Lung (tissue), 11 donors: ENCODE measurements at regions not wholly inside any gene's neighbourhood (a gene's known extent, or its start where the extent isn't known, plus 50 kb on each side); places are given as distances from the start of the nearest gene placed in this dataset.

Experiments
- ATAC-seq: fragments of 200-7000 bp; cut with Tn5 transposase; one replicate; pipeline ENCODE4 v1.9.1; 2020; ENCODE audit warnings: moderate number of reproducible peaks; ENCODE audit not compliant: insufficient read depth, low FRiP score
- DNase-seq, 3 donors: peaks; one replicate each; pipeline ENCODE4 v3.0.0-alpha.2; 2013 to 2017
- H3K27ac ChIP-seq, 2 donors: one replicate each; pipeline ENCODE4 v1.5.1; 2013; ENCODE audit warnings: mild to moderate bottlenecking in 2 of 2, moderate library complexity in 2 of 2, control low read depth in 1 of 2, inconsistent platforms in 1 of 2, low read depth in 1 of 2, low read length in 1 of 2
- H3K27me3 ChIP-seq, 3 donors: one replicate each; pipeline ENCODE4 v1.5.1; 2013; ENCODE audit warnings: low read length in 2 of 3; ENCODE audit not compliant: control insufficient read depth in 3 of 3, insufficient read depth in 3 of 3
- H3K36me3 ChIP-seq, 4 donors: one replicate each; pipeline ENCODE4 v1.5.1; 2013; ENCODE audit warnings: low read length in 4 of 4, mild to moderate bottlenecking in 1 of 4, moderate library complexity in 1 of 4; ENCODE audit not compliant: control insufficient read depth in 4 of 4, insufficient read depth in 4 of 4
- H3K4me1 ChIP-seq, 5 donors: one replicate each; pipeline ENCODE4 v1.5.1; 2013; ENCODE audit warnings: low read length in 5 of 5, mild to moderate bottlenecking in 2 of 5, moderate library complexity in 1 of 5; ENCODE audit not compliant: control insufficient read depth in 5 of 5, insufficient read depth in 5 of 5
- H3K4me3 ChIP-seq: one replicate; pipeline ENCODE4 v1.5.1; 2013; ENCODE audit warnings: mild to moderate bottlenecking, control low read depth, moderate library complexity
- H3K9ac ChIP-seq, 2 donors: one replicate each; pipeline ENCODE4 v1.5.1; 2013; ENCODE audit warnings: low read length in 2 of 2, control low read depth in 1 of 2; ENCODE audit not compliant: insufficient read depth in 1 of 2
- H3K9me3 ChIP-seq, 4 donors: one replicate each; pipeline ENCODE4 v1.5.1; 2013; ENCODE audit warnings: low read length in 3 of 4, mild to moderate bottlenecking in 1 of 4, moderate library complexity in 1 of 4; ENCODE audit not compliant: control insufficient read depth in 4 of 4, insufficient read depth in 3 of 4
- WGBS, 2 donors: extraction: QIAGEN DNeasy Blood & Tissue Kit; methylation state at CpG; one replicate each; pipeline ENCODE4 v1.1.7; 2013; 5-methylcytosine and 5-hydroxymethylcytosine counted together
- TF ChIP-seq, protein P1 (sequence below): IDR thresholded peaks from 2 replicates; pipeline ENCODE4 v1.5.1; 2012; ENCODE audit warnings: mild to moderate bottlenecking; ENCODE audit errors: control extremely low read depth, extremely low read depth
- donor health status: control.
- donor health status: control.
- donor health status: Bipolar disorder and iron deficiency.
- donor health status: healthy.
- donor health status: DM: yes; HTN: yes; CAD: no.

DNA sequence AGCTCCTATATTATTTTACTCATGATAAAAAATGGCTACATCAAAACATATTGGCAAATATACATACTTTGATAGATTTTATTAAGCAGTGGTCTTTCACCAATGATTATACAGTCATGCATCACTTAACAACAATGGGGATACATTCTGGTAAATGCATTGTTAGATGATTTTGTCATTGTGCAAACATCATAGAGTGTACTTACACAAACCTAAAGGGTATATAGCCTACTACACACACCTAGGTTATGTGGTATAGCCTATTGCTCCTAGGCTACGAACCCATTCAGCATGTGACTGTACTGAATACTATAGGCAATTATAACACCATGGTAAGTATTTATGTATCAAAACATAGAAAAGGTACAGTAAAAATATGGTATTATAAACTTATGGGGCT lies 98.9 kb upstream of the IL6 start:
- no peak for DNase-seq
- H3K36me3 ChIP-seq: no peaks in the 10 kb centered on the region
- no peaks in the 10 kb centered on the region for H3K9me3 ChIP-seq
- H3K27me3 ChIP-seq: no peaks in the 10 kb centered on the region
- peaks cover 0 to 9% (median 1%) of the 10 kb centered on the region in 5 donors for H3K4me1 ChIP-seq
- H3K4me3 ChIP-seq: no peak overlapping the region
- ATAC-seq: no peak
- WGBS, 2 donors: 94 to 97% methylated on average over 1 of the region's 1 CpG
- no peak overlapping the region for H3K27ac ChIP-seq
- TF ChIP-seq, protein P1, sequence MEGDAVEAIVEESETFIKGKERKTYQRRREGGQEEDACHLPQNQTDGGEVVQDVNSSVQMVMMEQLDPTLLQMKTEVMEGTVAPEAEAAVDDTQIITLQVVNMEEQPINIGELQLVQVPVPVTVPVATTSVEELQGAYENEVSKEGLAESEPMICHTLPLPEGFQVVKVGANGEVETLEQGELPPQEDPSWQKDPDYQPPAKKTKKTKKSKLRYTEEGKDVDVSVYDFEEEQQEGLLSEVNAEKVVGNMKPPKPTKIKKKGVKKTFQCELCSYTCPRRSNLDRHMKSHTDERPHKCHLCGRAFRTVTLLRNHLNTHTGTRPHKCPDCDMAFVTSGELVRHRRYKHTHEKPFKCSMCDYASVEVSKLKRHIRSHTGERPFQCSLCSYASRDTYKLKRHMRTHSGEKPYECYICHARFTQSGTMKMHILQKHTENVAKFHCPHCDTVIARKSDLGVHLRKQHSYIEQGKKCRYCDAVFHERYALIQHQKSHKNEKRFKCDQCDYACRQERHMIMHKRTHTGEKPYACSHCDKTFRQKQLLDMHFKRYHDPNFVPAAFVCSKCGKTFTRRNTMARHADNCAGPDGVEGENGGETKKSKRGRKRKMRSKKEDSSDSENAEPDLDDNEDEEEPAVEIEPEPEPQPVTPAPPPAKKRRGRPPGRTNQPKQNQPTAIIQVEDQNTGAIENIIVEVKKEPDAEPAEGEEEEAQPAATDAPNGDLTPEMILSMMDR: no peak
- no peak overlapping the region for H3K9ac ChIP-seq

DNA sequence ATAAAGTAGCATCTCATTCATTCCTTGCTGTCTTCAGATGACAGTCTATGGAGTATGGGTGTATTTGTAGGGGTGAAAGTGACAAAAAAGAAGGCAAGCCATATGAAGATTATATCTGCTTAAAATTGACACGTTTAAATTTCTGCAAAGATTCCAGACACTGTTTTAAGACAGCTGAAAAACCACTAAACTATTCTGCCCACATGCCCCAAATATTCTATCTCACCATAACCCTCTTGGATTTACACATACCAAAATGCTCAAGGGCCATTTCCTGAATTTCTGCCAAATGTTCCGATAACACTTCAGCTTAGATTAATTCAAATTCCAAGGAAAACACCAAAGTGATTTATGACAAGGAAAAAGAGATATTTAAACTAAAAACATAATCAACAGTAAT lies 99.9 kb upstream of the IL6 start:
- 38 to 70% methylated on average over 2 of the region's 2 CpGs for WGBS, 2 donors
- Histone ChIP-seq H3K27ac (no peak overlapping the region), H3K4me1 (peaks cover 0 to 9% (median 1%) of the 10 kb centered on the region in 5 donors), H3K9ac (no peak overlapping the region), H3K4me3 (no peak overlapping the region), H3K27me3 (no peaks in the 10 kb centered on the region), H3K9me3 (no peaks in the 10 kb centered on the region), H3K36me3 (no peaks in the 10 kb centered on the region)
- DNase-seq (no peak), ATAC-seq (no peak)
- TF ChIP-seq, protein P1: no peak

DNA sequence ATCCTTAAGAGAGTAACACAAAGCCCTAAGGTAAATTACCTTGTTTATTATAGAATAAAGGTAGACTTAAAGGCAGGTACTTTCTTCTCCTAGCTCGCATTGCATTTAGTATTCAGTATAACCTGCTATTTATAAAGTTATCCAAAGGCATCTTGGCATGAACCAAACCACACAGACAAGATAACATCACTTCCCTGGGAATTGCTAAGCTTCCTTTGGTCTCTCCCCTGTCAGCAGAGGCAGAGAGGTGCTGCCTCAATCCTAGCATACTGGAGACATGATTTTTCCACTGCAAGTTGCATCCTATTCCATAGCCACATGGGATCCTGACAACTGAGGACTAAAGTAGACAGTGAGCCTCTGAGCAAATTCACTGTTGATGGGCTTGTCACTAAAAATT lies 101.7 kb upstream of the IL6 start:
- no peaks in the 10 kb centered on the region for H3K36me3 ChIP-seq
- no peak for ATAC-seq
- H3K4me3 ChIP-seq: no peak overlapping the region
- H3K27ac ChIP-seq: no peak overlapping the region
- TF ChIP-seq, protein P1: no peak
- DNase-seq: no peak
- WGBS, 2 donors: 82 to 87% methylated on average over 1 of the region's 1 CpG
- H3K9me3 ChIP-seq: no peaks in the 10 kb centered on the region
- H3K9ac ChIP-seq: no peak overlapping the region
- H3K27me3 ChIP-seq: peaks cover 0 to 2% (median 0%) of the 10 kb centered on the region in 3 donors
- peaks cover 0 to 9% (median 1%) of the 10 kb centered on the region in 5 donors for H3K4me1 ChIP-seq

DNA sequence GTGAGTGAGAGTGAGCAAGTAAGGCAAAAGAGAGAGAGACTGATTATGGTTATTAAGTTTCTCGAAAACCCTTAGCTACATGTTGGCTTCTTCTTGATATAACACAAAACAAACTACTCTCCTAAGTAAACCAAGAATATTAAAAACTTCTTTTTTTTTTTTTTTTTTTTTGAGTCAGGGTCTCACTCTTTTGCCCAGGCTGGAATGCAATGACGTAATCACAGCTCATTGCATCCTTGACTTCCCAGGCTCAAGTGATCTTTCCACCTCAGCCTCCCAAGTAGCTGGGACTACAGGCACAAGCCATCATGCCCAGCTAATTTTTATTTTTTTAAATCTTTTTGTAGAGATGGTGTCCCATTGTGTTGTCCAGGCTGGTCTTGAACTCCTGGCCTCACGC lies 102.2 kb upstream of the IL6 start:
- peaks cover 0 to 2% (median 0%) of the 10 kb centered on the region in 3 donors for H3K27me3 ChIP-seq
- ATAC-seq: no peak
- H3K9ac ChIP-seq: no peak overlapping the region
- peaks cover 0 to 9% (median 1%) of the 10 kb centered on the region in 5 donors for H3K4me1 ChIP-seq
- no peaks in the 10 kb centered on the region for H3K36me3 ChIP-seq
- H3K4me3 ChIP-seq: no peak overlapping the region
- no peak overlapping the region for H3K27ac ChIP-seq
- TF ChIP-seq, protein P1: no peak
- 93 to 98% methylated on average over 3 of the region's 3 CpGs for WGBS, 2 donors
- DNase-seq: no peak
- H3K9me3 ChIP-seq: no peaks in the 10 kb centered on the region
